HG03159 (cell line): ENCODE measurements at regions not wholly inside any gene's neighbourhood (a gene's known extent, or its start where the extent isn't known, plus 50 kb on each side); places are given as distances from the start of the nearest gene placed in this dataset.
"Not testable (repeated sequence)": the region's sequence is repeated elsewhere in the genome, so short reads cannot be mapped to it uniquely, and the experiment has no call there.

Experiments
- ATAC-seq: cut with Tn5 transposase; IDR thresholded peaks from one replicate; pipeline ENCODE4 v1.9.1; 2021; ENCODE audit warnings: mild to moderate bottlenecking, moderate library complexity; ENCODE audit not compliant: unreplicated experiment

GRCh38 chr1:119251751-119252150 lies 111.3 kb upstream of the WARS2 start:
- ATAC-seq: no peak

GRCh38 chr1:119253366-119253765 lies 112.9 kb upstream of the WARS2 start:
- ATAC-seq: no peak

- ATAC-seq: no peak
These were observed 113.7 kb upstream of the WARS2 start for GRCh38 chr1:119254067-119254720.

GRCh38 chr1:119256089-119256488 lies 112.5 kb upstream of the HAO2 start:
- ATAC-seq: not testable (repeated sequence)

- no peak for ATAC-seq
These were observed 108.1 kb upstream of the HAO2 start for GRCh38 chr1:119260506-119260905.

GRCh38 chr1:119266386-119266785 lies 102.2 kb upstream of the HAO2 start:
- ATAC-seq: peak; percentile 89

- ATAC-seq: peak; percentile 32
These were observed 101.7 kb upstream of the HAO2 start for GRCh38 chr1:119266858-119267257.

GRCh38 chr1:119267288-119267687 lies 101.3 kb upstream of the HAO2 start:
- peak; percentile 2 for ATAC-seq

GRCh38 chr1:119268879-119269278 lies 99.7 kb upstream of the HAO2 start:
- ATAC-seq: no peak

GRCh38 chr1:119275145-119276134 lies 93.1 kb upstream of the HAO2 start:
- peak; percentile 77 for ATAC-seq

GRCh38 chr1:119276558-119276957 lies 92.0 kb upstream of the HAO2 start:
- no peak for ATAC-seq

- no peak for ATAC-seq
These were observed 88.9 kb upstream of the HAO2 start for GRCh38 chr1:119279456-119280381.

- ATAC-seq: no peak
These were observed 83.1 kb upstream of the HAO2 start for GRCh38 chr1:119285482-119285881.

- ATAC-seq: peak; percentile 90
These were observed 81.9 kb upstream of the HAO2 start for GRCh38 chr1:119286587-119287181.

GRCh38 chr1:119288751-119289150 lies 79.8 kb upstream of the HAO2 start:
- no peak for ATAC-seq

- no peak for ATAC-seq
These were observed 78.3 kb upstream of the HAO2 start for GRCh38 chr1:119290297-119290696.

- ATAC-seq: no peak
These were observed 76.9 kb upstream of the HAO2 start for GRCh38 chr1:119291611-119292206.

- no peak for ATAC-seq
These were observed 74.8 kb upstream of the HAO2 start for GRCh38 chr1:119293797-119294196.

- no peak for ATAC-seq
These were observed 74.4 kb upstream of the HAO2 start for GRCh38 chr1:119294199-119294598.

- ATAC-seq: no peak
These were observed 73.9 kb upstream of the HAO2 start for GRCh38 chr1:119294722-119295121.
